Osteoblast (primary cell): ENCODE measurements at regions not wholly inside any gene's neighbourhood (a gene's known extent, or its start where the extent isn't known, plus 50 kb on each side); places are given as distances from the start of the nearest gene placed in this dataset.

Experiments used
- DNase-seq: peaks from one replicate; pipeline ENCODE4 v3.0.0; 2011; ENCODE audit warnings: low spot score, mixed read lengths; ENCODE audit not compliant: insufficient read length; ENCODE audit errors: missing footprints
- H2AFZ ChIP-seq: 2 replicates; pipeline ENCODE4 v1.6.0; 2011; ENCODE audit warnings: mild to moderate bottlenecking, low read length
- H3K27ac ChIP-seq: 2 replicates; pipeline ENCODE4 v1.5.1; 2011; ENCODE audit warnings: mild to moderate bottlenecking, low read depth, low read length, moderate library complexity
- H3K27me3 ChIP-seq: 2 replicates; pipeline ENCODE4 v1.6.0; 2012; ENCODE audit warnings: mild to moderate bottlenecking, control low read depth, inconsistent platforms, low read length, moderate library complexity; ENCODE audit not compliant: insufficient read depth
- H3K36me3 ChIP-seq: 2 replicates; pipeline ENCODE4 v1.5.1; 2011; ENCODE audit warnings: mild to moderate bottlenecking, low read length, control low read depth, moderate library complexity; ENCODE audit not compliant: insufficient read depth
- H3K4me1 ChIP-seq: 2 replicates; pipeline ENCODE4 v1.5.1; 2011; ENCODE audit warnings: mild to moderate bottlenecking, low read length, control low read depth, moderate library complexity; ENCODE audit not compliant: insufficient read depth
- H3K4me2 ChIP-seq: 2 replicates; pipeline ENCODE4 v1.6.0; 2011; ENCODE audit warnings: mild to moderate bottlenecking, low read length; ENCODE audit not compliant: insufficient read depth
- H3K4me3 ChIP-seq: fragments of 200-600 bp; sonication (generic); 3 replicates; pipeline ENCODE4 v1.5.1; 2012; ENCODE audit warnings: mild to moderate bottlenecking, low read length, inconsistent platforms; ENCODE audit not compliant: insufficient read depth
- H3K79me2 ChIP-seq: 2 replicates; pipeline ENCODE4 v1.6.0; 2012; ENCODE audit warnings: mild to moderate bottlenecking, low read length, control low read depth, inconsistent platforms; ENCODE audit not compliant: insufficient read depth
- H3K9me3 ChIP-seq: 2 replicates; pipeline ENCODE4 v1.5.1; 2011; ENCODE audit warnings: low read depth, low read length, control low read depth
- H4K20me1 ChIP-seq: 2 replicates; pipeline ENCODE4 v1.6.0; 2012; ENCODE audit warnings: mild to moderate bottlenecking, low read length, control low read depth; ENCODE audit not compliant: insufficient read depth
- TF ChIP-seq, protein P1 (sequence below): IDR thresholded peaks from 2 replicates; pipeline ENCODE4 v1.5.1; 2011; ENCODE audit warnings: mild to moderate bottlenecking, low read depth, low read length, moderate library complexity; ENCODE audit errors: extremely low read depth

DNA sequence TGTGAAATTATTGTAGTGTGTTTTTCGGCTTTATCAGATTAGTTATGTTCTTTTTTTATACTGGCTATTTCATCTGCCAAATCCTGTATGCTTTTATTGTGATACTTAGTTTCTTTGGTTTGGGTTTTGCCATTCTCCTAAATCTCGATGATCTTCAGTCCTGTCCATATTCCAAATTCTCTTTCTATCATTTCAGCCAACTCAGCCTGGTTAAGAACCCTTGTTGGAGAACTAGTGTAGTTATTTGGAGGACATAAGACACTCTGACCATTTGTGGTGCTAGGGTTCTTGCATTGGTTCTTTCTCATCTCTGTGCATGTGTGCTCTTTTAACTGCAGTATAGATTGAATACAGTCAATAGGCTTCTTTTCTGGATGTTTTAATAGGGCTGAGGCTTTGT is 187.0 kb upstream of the CCNH start:
- H3K4me3 ChIP-seq = no peak overlapping the region
- TF ChIP-seq, protein P1, sequence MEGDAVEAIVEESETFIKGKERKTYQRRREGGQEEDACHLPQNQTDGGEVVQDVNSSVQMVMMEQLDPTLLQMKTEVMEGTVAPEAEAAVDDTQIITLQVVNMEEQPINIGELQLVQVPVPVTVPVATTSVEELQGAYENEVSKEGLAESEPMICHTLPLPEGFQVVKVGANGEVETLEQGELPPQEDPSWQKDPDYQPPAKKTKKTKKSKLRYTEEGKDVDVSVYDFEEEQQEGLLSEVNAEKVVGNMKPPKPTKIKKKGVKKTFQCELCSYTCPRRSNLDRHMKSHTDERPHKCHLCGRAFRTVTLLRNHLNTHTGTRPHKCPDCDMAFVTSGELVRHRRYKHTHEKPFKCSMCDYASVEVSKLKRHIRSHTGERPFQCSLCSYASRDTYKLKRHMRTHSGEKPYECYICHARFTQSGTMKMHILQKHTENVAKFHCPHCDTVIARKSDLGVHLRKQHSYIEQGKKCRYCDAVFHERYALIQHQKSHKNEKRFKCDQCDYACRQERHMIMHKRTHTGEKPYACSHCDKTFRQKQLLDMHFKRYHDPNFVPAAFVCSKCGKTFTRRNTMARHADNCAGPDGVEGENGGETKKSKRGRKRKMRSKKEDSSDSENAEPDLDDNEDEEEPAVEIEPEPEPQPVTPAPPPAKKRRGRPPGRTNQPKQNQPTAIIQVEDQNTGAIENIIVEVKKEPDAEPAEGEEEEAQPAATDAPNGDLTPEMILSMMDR = no peak

DNA sequence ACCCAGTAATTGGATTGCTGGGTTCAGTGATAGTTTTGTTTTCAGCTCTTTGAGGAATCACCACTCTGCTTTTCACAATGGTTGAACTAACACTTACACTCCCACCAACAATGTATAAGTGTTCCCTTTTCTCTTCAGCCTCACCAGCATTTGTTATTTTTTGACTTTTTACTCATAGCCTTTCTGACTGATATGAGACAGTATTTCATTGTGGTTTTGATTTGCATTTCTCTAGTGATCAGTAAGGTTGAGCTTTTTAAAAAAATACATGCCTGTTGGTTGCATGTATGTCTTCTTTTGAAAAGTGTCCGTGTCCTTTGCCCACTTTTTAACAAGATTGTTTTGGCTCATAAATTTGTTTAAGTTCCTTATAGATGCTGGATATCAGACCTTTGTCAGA is 185.7 kb upstream of the CCNH start:
- TF ChIP-seq, protein P1 = no peak
- H3K9me3 ChIP-seq = no peaks in the 10 kb centered on the region

More for the DNA sequence above, 187.0 kb upstream of the CCNH start:
- H3K27ac ChIP-seq = no peak overlapping the region
- no peak overlapping the region for H3K4me2 ChIP-seq
- H3K27me3 ChIP-seq = no peaks in the 10 kb centered on the region
- no peaks in the 10 kb centered on the region for H3K79me2 ChIP-seq
- H3K9me3 ChIP-seq = no peaks in the 10 kb centered on the region
- no peak for DNase-seq
- H2AFZ ChIP-seq = no peak overlapping the region
- H4K20me1 ChIP-seq = no peaks in the 10 kb centered on the region
- no peaks in the 10 kb centered on the region for H3K36me3 ChIP-seq
- H3K4me1 ChIP-seq = no peaks in the 10 kb centered on the region

DNA sequence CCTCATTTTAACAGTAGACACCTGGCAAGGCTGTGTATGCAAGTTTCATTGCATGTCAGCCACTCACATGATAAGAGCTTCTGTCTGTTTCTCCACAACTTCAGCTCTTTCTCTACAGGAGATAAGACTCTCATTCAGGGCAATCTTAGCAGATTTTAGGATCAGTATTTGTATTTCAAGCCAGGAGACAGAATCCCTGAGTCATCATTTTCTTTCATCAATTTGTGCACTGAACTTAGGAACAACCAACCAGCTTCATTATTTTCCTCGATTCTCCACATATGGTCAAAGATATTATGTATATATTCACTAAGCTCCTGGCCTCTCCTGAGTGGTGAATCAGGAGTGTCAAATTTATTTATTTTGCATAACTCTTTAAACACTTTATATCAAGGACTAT is 181.8 kb upstream of the CCNH start:
- no peaks in the 10 kb centered on the region for H3K36me3 ChIP-seq
- no peak overlapping the region for H3K4me2 ChIP-seq
- H3K9me3 ChIP-seq = no peaks in the 10 kb centered on the region
- H2AFZ ChIP-seq = no peak overlapping the region
- H4K20me1 ChIP-seq = no peaks in the 10 kb centered on the region
- no peaks in the 10 kb centered on the region for H3K27me3 ChIP-seq
- no peak for DNase-seq
- no peaks in the 10 kb centered on the region for H3K4me1 ChIP-seq
- no peak overlapping the region for H3K4me3 ChIP-seq
- TF ChIP-seq, protein P1 = no peak
- H3K79me2 ChIP-seq = no peaks in the 10 kb centered on the region
- H3K27ac ChIP-seq = no peak overlapping the region

More for the DNA sequence above, 185.7 kb upstream of the CCNH start:
- Histone ChIP-seq H3K27ac (no peak overlapping the region), H2AFZ (no peak overlapping the region), H3K4me2 (no peak overlapping the region), H3K79me2 (no peaks in the 10 kb centered on the region), H3K4me1 (no peaks in the 10 kb centered on the region), H3K4me3 (no peak overlapping the region), H3K27me3 (no peaks in the 10 kb centered on the region), H4K20me1 (no peaks in the 10 kb centered on the region), H3K36me3 (no peaks in the 10 kb centered on the region)
- no peak for DNase-seq

DNA sequence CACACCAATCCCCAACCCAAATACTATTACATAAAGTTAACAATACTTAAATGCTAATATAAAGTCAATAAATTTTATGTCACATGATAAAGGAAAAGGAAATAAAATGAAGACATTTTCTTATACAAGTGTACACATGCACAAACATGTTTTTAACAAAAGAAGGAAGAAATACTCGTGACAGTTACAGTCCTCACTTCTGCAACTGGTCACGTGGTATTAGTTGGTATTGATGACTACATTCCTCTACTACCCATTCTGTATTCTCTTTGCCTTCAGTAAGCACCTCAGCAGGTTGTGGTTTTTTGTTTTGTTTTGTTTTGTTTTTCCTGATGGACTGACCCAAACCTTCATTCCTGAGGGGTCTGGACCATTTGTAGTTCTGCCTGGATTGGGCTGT is 176.9 kb upstream of the CCNH start:
- Histone ChIP-seq H3K27me3 (no peaks in the 10 kb centered on the region), H3K79me2 (no peaks in the 10 kb centered on the region), H4K20me1 (no peaks in the 10 kb centered on the region), H3K9me3 (no peaks in the 10 kb centered on the region), H3K4me1 (no peaks in the 10 kb centered on the region), H3K4me3 (no peak overlapping the region), H3K4me2 (no peak overlapping the region), H3K36me3 (no peaks in the 10 kb centered on the region), H2AFZ (no peak overlapping the region), H3K27ac (no peak overlapping the region)
- no peak for DNase-seq
- TF ChIP-seq, protein P1 = no peak
